Brain microvascular endothelial cell (primary cell): ENCODE measurements at regions not wholly inside any gene's neighbourhood (a gene's known extent, or its start where the extent isn't known, plus 50 kb on each side); places are given as distances from the start of the nearest gene placed in this dataset.

ENCODE experiments used
- DNase-seq: peaks from one replicate; pipeline ENCODE4 v3.0.0-alpha.2; 2020
- H3K27ac ChIP-seq: fragments of 250-450 bp; sonication (Bioruptor Pico); 2 replicates; pipeline ENCODE4 v1.5.1; 2020; ENCODE audit warnings: mild to moderate bottlenecking, moderate library complexity
- H3K27me3 ChIP-seq: fragments of 250-450 bp; sonication (Bioruptor Pico); replicated peaks from 2 replicates; pipeline ENCODE4 v1.5.1; 2020; ENCODE audit warnings: mild to moderate bottlenecking
- H3K36me3 ChIP-seq: fragments of 250-450 bp; sonication (Bioruptor Pico); replicated peaks from 2 replicates; pipeline ENCODE4 v1.5.1; 2020; ENCODE audit warnings: mild to moderate bottlenecking
- H3K4me3 ChIP-seq: 2 replicates; pipeline ENCODE4 v1.5.1; 2011; ENCODE audit warnings: low read depth, mild to moderate bottlenecking, control low read depth, low read length, moderate library complexity
- CTCF ChIP-seq: IDR thresholded peaks from 2 replicates; pipeline ENCODE4 v1.5.1; 2011; ENCODE audit warnings: low read depth, mild to moderate bottlenecking, moderate library complexity, low read length, control low read depth, inconsistent platforms; ENCODE audit errors: missing control alignments
- in situ Hi-C: cut with HindIII; loops from 2 replicates; pipeline ENCODE4 v1.10.0; 2017; ENCODE audit warnings: low sequenced_read_pairs, low pct_ligation_motif_present

GRCh38 chr4:188778905-188779304, 639.7 kb downstream of the TRIML1 start:
- DNase-seq = peak; percentile 24
- in situ Hi-C loops = no loop called here
- H3K36me3 ChIP-seq = no peaks in the 10 kb centered on the region
- no peaks in the 10 kb centered on the region for H3K27me3 ChIP-seq
- H3K4me3 ChIP-seq = no peak overlapping the region
- no peak for TF ChIP-seq CTCF
- no peak overlapping the region for H3K27ac ChIP-seq

- DNase-seq = peak; percentile 7
- H3K4me3 ChIP-seq = no peak overlapping the region
- no peaks in the 10 kb centered on the region for H3K27me3 ChIP-seq
- no peak overlapping the region for H3K27ac ChIP-seq
- in situ Hi-C loops = no loop called here
- H3K36me3 ChIP-seq = no peaks in the 10 kb centered on the region
- no peak for TF ChIP-seq CTCF
These were observed 640.3 kb downstream of the TRIML1 start for GRCh38 chr4:188779581-188779980.

- in situ Hi-C loops = no loop called here
- no peaks in the 10 kb centered on the region for H3K27me3 ChIP-seq
- no peak for TF ChIP-seq CTCF
- H3K27ac ChIP-seq = no peak overlapping the region
- no peak overlapping the region for H3K4me3 ChIP-seq
- DNase-seq = no peak
- H3K36me3 ChIP-seq = no peaks in the 10 kb centered on the region
These were observed 640.8 kb downstream of the TRIML1 start for GRCh38 chr4:188780028-188780427.

- no peak overlapping the region for H3K4me3 ChIP-seq
- in situ Hi-C loops = no loop called here
- no peak for TF ChIP-seq CTCF
- no peaks in the 10 kb centered on the region for H3K27me3 ChIP-seq
- peak; percentile 16 for DNase-seq
- no peaks in the 10 kb centered on the region for H3K36me3 ChIP-seq
- H3K27ac ChIP-seq = no peak overlapping the region
These were observed 641.4 kb downstream of the TRIML1 start for GRCh38 chr4:188780686-188781085.

GRCh38 chr4:188781655-188782054, 642.4 kb downstream of the TRIML1 start:
- peak; percentile 80 for TF ChIP-seq CTCF
- peak; percentile 27 for DNase-seq
- in situ Hi-C loops = no loop called here

GRCh38 chr4:188783175-188783574, 643.9 kb downstream of the TRIML1 start:
- no peak for DNase-seq
- H3K27me3 ChIP-seq = no peaks in the 10 kb centered on the region
- H3K27ac ChIP-seq = no peak overlapping the region
- H3K36me3 ChIP-seq = no peaks in the 10 kb centered on the region
- TF ChIP-seq CTCF = no peak
- H3K4me3 ChIP-seq = no peak overlapping the region
- in situ Hi-C loops = no loop called here

More at GRCh38 chr4:188781655-188782054, 642.4 kb downstream of the TRIML1 start:
- H3K27me3 ChIP-seq = no peaks in the 10 kb centered on the region
- H3K36me3 ChIP-seq = no peaks in the 10 kb centered on the region
- H3K27ac ChIP-seq = no peak overlapping the region
- H3K4me3 ChIP-seq = no peak overlapping the region
